ENCODE measurements at regions not wholly inside any gene's neighbourhood (a gene's known extent, or its start where the extent isn't known, plus 50 kb on each side); places are given as distances from the start of the nearest gene placed in this dataset.

GRCh38 chr1:224524679-224525078, 90.1 kb upstream of the WDR26 start:
- no peak overlapping the region for H3K27ac ChIP-seq
- H3K4me3 ChIP-seq, result no peak overlapping the region
- DNase-seq (ENCODE audit: low spot score), result no peak
- TF ChIP-seq, protein P1, sequence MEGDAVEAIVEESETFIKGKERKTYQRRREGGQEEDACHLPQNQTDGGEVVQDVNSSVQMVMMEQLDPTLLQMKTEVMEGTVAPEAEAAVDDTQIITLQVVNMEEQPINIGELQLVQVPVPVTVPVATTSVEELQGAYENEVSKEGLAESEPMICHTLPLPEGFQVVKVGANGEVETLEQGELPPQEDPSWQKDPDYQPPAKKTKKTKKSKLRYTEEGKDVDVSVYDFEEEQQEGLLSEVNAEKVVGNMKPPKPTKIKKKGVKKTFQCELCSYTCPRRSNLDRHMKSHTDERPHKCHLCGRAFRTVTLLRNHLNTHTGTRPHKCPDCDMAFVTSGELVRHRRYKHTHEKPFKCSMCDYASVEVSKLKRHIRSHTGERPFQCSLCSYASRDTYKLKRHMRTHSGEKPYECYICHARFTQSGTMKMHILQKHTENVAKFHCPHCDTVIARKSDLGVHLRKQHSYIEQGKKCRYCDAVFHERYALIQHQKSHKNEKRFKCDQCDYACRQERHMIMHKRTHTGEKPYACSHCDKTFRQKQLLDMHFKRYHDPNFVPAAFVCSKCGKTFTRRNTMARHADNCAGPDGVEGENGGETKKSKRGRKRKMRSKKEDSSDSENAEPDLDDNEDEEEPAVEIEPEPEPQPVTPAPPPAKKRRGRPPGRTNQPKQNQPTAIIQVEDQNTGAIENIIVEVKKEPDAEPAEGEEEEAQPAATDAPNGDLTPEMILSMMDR (IDR thresholded peaks at IDR 0.05), result no peak

DNA sequence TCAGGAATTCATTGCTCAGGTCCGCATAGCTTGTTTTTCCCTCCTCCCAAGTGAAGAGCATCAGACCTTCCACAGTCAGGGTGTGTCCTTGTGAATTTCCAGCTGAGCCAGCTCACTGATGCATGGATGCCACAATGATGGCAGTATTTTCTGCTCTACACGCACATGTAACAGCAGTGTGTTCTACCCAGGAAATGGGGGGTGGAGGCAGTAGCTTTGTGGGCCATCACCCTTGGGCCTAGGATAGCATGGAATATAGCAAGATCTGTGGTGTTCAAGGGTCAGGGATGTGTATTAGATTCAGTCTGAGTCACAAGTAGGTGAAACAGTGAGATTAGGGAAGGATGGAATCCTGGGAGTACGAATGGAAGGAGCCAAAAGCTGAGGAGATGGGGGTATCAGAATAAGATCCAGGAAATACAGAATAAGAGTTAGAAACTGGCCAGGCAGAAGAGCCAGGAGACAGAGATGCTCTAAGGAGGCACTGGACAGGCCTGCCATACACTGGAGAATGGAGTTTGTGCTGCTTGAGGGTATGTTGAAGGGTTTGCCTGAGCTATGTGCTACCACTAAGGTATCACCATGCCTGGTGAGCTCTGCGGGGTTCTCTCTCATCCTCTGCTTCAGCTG, 90.6 kb upstream of the CNIH3 start:
- no peak overlapping the region for H3K27ac ChIP-seq
- DNase-seq (ENCODE audit: low spot score), result no peak
- no peak overlapping the region for H3K4me3 ChIP-seq
- TF ChIP-seq, protein P1 (IDR thresholded peaks at IDR 0.05), result no peak

DNA sequence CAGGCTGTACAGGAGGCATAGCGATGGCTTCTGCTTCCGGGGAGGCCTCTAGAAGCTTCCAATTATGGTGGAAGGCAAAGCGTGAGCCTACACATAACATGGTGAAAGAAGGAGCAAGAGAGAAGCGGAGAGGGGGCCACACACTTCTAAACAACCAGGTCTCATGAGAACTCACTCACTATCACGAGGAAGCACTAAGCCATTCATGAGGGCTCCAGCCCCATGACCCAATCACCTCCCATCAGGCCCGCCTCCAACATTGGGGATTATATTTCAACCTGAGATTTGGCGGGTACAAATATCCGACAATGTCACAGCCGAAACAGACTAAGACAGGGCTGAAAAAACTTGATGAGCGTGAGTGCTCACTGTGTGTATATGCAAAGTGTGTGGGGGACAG, 89.3 kb upstream of the CNIH3 start:
- no peak for DNase-seq (ENCODE audit: low spot score)
- no peak overlapping the region for H3K27ac ChIP-seq
- H3K4me3 ChIP-seq, result no peak overlapping the region
- TF ChIP-seq, protein P1 (IDR thresholded peaks at IDR 0.05), result no peak

DNA sequence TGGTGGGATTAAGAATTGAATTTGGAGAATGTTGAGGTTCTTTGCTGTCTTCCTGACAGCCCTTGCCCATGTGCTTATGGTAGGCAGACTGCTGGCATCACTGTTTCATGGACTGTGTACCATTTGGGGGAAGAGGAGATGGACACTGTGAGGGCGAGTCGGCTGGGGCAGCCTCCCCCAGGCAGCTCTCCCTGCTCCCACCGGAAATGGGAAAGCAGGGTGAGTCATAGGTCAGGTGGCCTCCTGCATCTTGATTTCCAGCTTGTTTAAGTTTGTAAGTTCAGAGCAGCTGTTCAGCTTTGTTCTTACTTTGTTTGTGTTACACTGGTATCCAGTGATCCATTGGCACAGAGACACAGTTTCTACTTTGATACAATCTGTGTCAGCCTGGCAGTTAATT, 87.2 kb upstream of the CNIH3 start:
- no peak overlapping the region for H3K4me3 ChIP-seq
- TF ChIP-seq, protein P1 (IDR thresholded peaks at IDR 0.05), result no peak
- DNase-seq (ENCODE audit: low spot score), result no peak
- H3K27ac ChIP-seq, result no peak overlapping the region

GRCh38 chr1:224529844-224530243, 86.3 kb upstream of the CNIH3 start:
- TF ChIP-seq, protein P1 (IDR thresholded peaks at IDR 0.05), result no peak
- Histone ChIP-seq H3K4me3 (no peak overlapping the region), H3K27ac (no peak overlapping the region)
- no peak for DNase-seq (ENCODE audit: low spot score)

DNA sequence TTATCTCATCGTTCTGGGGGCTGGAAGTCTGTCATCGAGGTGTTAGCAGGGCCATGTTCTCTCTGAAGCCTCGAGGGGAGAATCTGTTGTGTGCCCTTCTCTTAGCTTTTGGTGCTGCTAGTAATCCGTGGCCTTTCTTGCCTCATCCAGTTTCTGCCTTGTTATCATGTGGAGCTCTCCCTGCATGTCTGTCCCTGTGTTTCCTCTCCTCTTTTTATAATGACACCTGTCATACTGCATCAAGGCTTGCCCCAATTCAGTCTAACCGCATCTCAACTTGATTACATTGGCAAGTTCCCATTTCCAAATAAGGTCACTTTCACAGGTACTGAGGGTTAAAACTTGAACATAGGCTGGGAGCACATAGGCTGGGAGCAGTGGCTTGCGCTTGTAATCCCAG, 82.6 kb upstream of the CNIH3 start:
- TF ChIP-seq, protein P1 (IDR thresholded peaks at IDR 0.05), result no peak
- no peak for DNase-seq (ENCODE audit: low spot score)
- no peak overlapping the region for H3K27ac ChIP-seq
- H3K4me3 ChIP-seq, result no peak overlapping the region

DNA sequence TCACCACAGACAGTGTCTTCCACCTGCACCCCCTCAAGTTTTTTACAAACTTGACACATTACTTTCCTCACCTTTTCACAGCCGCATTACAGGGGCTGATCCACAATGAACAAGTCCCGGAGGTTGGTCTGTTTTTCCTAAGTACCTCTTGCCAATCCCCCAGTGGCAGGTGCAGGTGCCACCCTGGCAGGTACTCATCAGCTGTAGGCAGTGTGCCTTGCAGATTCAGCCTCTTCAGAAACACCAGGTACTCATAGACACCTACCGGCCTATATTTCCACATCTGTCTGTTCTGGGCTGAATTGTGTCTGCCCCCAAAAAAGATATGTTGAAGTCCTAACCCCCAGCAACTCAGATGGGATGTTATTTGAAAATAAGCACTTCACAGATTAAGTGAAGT, 81.4 kb upstream of the CNIH3 start:
- H3K27ac ChIP-seq, result no peak overlapping the region
- TF ChIP-seq, protein P1 (IDR thresholded peaks at IDR 0.05), result no peak
- H3K4me3 ChIP-seq, result no peak overlapping the region
- no peak for DNase-seq (ENCODE audit: low spot score)
